ENCODE measurements at regions not wholly inside any gene's neighbourhood (a gene's known extent, or its start where the extent isn't known, plus 50 kb on each side); places are given as distances from the start of the nearest gene placed in this dataset.

- no peak for TF ChIP-seq EZH2 (IDR thresholded peaks at IDR 0.05)
- TF ChIP-seq, protein P1, sequence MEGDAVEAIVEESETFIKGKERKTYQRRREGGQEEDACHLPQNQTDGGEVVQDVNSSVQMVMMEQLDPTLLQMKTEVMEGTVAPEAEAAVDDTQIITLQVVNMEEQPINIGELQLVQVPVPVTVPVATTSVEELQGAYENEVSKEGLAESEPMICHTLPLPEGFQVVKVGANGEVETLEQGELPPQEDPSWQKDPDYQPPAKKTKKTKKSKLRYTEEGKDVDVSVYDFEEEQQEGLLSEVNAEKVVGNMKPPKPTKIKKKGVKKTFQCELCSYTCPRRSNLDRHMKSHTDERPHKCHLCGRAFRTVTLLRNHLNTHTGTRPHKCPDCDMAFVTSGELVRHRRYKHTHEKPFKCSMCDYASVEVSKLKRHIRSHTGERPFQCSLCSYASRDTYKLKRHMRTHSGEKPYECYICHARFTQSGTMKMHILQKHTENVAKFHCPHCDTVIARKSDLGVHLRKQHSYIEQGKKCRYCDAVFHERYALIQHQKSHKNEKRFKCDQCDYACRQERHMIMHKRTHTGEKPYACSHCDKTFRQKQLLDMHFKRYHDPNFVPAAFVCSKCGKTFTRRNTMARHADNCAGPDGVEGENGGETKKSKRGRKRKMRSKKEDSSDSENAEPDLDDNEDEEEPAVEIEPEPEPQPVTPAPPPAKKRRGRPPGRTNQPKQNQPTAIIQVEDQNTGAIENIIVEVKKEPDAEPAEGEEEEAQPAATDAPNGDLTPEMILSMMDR (IDR thresholded peaks at IDR 0.05): no peak
These were observed 66.9 kb upstream of the MRTFB start for GRCh38 chr16:14004031-14004728.

All from neural progenitor cell (in vitro differentiated cells).